Frontal cortex (tissue), 3 donors: ENCODE measurements at regions not wholly inside any gene's neighbourhood (a gene's known extent, or its start where the extent isn't known, plus 50 kb on each side); places are given as distances from the start of the nearest gene placed in this dataset.

Source experiments
- DNase-seq, 2 donors: peaks; one replicate each; pipeline ENCODE4 v3.0.0; 2012; ENCODE audit warnings: low spot score in 2 of 2
- FAIRE-seq: peaks from 2 replicates; lab custom pipeline; 2012; peaks lifted over from hg19 to GRCh38; lab: Jason Lieb, UNC
- donor health status: control.
- donor health status: control.
- donor health status: control.

- FAIRE-seq: no peak
Observed at GRCh38 chr16:8229011-8229520, 361.2 kb downstream of the TMEM114 start.

GRCh38 chr16:8217201-8217600 lies 373.1 kb downstream of the TMEM114 start:
- no peak for FAIRE-seq
- DNase-seq: no peak

More at GRCh38 chr16:8229011-8229520, 361.2 kb downstream of the TMEM114 start:
- DNase-seq: no peak

GRCh38 chr16:8204769-8205168 lies 385.5 kb downstream of the TMEM114 start:
- FAIRE-seq (no peak), DNase-seq (no peak)

DNA sequence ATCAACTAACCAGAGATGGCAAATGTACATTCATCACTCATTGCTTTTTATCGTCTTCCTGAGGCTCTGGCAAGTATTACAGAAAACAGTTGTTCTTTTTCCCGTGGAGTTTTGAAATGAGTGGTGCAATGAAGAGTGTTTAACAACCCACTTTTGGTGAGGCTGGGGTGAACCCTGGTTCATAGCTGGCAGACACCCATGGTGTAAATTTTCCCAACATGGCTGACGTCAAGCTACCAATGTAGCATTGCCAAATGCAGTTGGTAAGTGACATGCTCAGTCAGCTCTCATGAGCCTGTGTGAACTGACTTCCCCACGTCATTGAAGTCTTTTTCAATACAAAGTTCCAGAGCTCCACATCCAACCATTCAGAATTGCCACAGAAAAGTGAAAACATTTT lies 386.2 kb downstream of the TMEM114 start:
- FAIRE-seq: no peak
- DNase-seq: no peak

DNA sequence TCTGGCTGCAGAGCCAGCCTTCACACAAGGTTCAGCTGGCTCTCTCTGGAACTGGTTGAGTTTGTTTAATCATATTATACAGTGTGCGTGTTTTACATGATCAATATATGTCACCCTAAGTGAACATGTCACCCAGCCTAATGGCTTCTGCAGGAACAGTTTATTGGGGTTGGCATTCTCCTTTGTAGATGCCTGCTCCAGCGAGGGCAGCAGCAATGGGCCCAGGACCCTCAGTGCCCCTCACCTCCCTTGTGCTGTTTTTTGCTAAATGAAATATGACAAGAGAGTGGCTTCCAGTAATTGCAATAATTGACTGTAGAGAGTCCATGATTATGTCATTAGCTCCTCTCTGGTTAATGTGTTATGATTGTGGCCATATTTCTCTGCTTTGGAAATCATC lies 387.2 kb downstream of the TMEM114 start:
- DNase-seq (no peak), FAIRE-seq (no peak)

GRCh38 chr16:8200839-8201238 lies 389.5 kb downstream of the TMEM114 start:
- DNase-seq (no peak), FAIRE-seq (no peak)

DNA sequence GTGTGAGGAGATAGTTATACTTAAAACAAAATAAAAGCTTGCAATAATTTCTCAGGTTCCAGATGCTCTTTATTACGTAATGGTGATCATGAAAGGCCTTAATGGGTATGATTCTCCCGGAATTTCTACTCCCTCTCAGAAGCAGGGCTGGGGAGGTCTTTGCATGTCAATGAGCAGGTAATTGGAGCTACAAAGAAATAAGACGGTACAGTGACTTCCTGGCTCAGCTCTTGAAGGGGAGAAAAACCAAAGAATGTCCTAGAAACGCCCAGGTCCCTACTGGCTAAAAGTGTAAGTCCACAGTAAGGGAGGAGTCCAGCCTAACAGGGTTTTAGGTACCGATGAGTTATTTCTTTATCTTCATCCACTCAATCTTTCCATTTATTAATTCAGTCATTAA lies 390.9 kb downstream of the TMEM114 start:
- no peak for FAIRE-seq
- DNase-seq: no peak

DNA sequence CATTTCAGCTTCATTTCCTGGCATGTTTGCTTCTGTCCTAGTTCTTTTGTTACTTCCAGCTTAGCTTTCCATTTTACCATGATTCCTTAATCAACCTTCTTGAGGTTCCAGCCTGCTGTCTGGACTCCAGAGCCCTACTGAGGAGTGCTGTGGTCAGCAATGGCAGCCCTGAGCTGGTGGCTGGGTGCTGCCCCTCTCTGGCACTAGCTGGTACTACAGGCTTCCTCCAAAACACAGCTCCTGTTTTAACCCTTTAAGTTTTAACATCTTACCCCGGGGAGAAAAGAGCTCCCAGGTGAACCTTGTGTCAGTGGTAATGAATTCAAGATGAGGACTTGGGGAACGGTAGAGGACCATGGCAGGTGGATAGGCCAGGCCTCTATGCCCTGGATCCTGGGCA lies 395.5 kb downstream of the TMEM114 start:
- DNase-seq: no peak
- no peak for FAIRE-seq

DNA sequence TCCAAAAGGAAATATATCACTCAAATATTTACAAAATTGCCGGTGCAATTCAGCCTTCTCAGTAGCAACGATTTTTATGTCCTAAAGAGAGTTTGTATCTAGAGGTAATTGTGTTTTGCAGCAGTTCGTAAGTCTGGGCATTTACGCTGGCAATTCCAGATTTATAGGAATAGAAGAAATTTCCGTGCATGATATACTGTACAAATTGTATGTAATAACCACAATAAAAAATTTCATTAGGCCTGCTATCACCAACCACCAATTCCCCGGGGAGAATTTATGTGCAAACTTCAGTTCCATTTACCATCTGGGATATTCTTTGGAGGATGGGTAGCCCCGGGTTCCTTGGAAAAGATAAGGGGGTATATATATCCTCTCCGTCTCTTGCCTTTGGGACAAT lies 401.5 kb downstream of the TMEM114 start:
- DNase-seq (no peak), FAIRE-seq (no peak)

- no peak for DNase-seq
- no peak for FAIRE-seq
Observed at GRCh38 chr16:8187782-8188372, 402.4 kb downstream of the TMEM114 start.

- DNase-seq (no peak), FAIRE-seq (no peak)
Observed at GRCh38 chr16:8184854-8185253, 405.5 kb downstream of the TMEM114 start.

- DNase-seq (no peak), FAIRE-seq (no peak)
Observed at GRCh38 chr16:8183176-8184099, 406.9 kb downstream of the TMEM114 start.

DNA sequence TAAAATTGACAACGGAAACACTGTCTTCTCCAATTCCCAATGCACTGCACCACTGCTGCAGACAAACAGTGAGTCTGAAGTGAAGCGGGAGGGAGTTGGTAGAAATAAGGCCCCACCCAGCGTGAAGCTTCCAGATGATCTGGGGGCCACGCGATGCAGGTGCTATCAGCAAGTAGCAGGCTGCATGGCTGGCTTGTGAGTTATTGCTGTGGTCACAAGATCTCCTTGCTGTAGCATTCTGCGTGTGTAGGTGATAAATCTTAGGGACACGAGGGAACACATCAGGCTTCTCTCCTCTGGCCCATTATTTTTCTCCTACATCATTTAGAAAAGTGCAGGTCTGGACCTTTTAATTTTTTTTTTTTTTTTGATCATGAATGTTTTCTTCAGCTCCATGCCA lies 407.6 kb downstream of the TMEM114 start:
- FAIRE-seq: no peak

GRCh38 chr16:8179615-8180014 lies 410.7 kb downstream of the TMEM114 start:
- DNase-seq (no peak), FAIRE-seq (no peak)

More for the DNA sequence above, 407.6 kb downstream of the TMEM114 start:
- DNase-seq: no peak

DNA sequence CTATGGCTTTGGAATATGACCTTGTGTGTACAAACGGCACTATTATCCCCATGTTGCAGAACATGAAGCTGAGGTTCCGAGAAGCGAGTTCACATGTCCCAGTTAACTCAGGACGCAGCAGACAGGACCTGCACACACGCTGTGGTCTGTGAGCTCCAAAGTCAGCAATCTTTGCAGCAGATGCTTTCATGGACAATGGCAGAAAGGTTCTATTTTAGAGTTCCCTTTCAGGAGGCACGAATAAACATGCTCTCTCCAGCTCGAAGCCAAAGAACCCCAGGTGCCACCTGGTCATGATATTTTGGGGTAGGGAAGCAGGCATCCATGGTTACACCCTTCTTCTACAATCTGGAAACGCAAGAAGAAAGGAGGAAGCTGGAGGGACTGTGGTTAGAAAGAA lies 412.0 kb downstream of the TMEM114 start:
- FAIRE-seq (no peak), DNase-seq (no peak)

- FAIRE-seq (no peak), DNase-seq (no peak)
Observed at GRCh38 chr16:8175411-8175810, 414.9 kb downstream of the TMEM114 start.

DNA sequence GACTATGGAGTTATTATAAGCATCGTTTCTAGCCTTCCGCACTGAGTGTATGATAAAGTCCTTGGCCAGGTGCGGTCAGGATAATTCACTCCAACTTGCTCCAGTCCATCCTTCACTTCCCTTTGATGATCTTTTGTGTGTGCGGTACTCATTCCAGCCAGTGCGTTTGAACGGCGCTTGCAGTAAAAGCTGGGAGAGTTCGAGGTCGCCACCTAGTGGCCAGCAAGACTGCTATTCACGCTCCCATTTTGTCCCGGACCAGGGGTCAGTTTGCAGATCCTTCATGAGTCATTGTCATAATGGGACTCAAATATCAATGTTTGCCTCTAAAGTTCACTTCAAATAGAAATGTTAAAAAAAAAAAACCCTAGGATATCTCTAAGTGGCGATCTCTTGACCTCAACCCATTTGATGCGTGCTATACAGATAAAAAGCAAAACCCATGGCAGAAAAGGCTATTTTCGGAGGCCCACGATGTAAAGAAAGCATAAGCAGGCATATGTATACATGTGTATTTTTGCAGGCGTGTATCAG lies 417.1 kb downstream of the TMEM114 start:
- FAIRE-seq (no peak), DNase-seq (peak; percentile 9 to 45)

GRCh38 chr16:8172551-8172950 lies 417.8 kb downstream of the TMEM114 start:
- DNase-seq (no peak), FAIRE-seq (no peak)

- FAIRE-seq: no peak
Observed at GRCh38 chr16:8168016-8168415, 422.3 kb downstream of the TMEM114 start.

GRCh38 chr16:8167436-8167835 lies 422.9 kb downstream of the TMEM114 start:
- FAIRE-seq: no peak
- no peak for DNase-seq

More at GRCh38 chr16:8168016-8168415, 422.3 kb downstream of the TMEM114 start:
- no peak for DNase-seq

DNA sequence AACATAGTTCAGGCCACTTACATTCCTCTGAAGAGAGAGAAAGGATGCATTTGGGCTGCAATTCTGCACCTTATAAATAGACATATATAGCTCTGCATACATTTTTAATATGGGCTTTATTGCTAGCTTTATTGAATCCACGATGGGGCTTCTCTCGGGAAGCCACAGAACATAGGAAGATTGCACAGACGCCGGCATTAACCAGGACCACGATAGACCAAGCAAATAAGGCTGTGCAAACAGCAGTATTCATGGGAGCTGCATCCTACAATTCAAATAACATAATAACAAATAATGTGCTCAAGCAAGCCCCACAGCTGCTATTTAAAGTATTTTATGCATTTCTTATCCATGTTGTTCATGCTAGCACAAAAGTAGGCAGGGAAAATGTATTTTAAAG lies 432.3 kb downstream of the TMEM114 start:
- FAIRE-seq (no peak), DNase-seq (no peak)
